ENCODE measurements at regions not wholly inside any gene's neighbourhood (a gene's known extent, or its start where the extent isn't known, plus 50 kb on each side); places are given as distances from the start of the nearest gene placed in this dataset.
"Not testable (repeated sequence)": the region's sequence is repeated elsewhere in the genome, so short reads cannot be mapped to it uniquely, and the experiment has no call there.

DNA sequence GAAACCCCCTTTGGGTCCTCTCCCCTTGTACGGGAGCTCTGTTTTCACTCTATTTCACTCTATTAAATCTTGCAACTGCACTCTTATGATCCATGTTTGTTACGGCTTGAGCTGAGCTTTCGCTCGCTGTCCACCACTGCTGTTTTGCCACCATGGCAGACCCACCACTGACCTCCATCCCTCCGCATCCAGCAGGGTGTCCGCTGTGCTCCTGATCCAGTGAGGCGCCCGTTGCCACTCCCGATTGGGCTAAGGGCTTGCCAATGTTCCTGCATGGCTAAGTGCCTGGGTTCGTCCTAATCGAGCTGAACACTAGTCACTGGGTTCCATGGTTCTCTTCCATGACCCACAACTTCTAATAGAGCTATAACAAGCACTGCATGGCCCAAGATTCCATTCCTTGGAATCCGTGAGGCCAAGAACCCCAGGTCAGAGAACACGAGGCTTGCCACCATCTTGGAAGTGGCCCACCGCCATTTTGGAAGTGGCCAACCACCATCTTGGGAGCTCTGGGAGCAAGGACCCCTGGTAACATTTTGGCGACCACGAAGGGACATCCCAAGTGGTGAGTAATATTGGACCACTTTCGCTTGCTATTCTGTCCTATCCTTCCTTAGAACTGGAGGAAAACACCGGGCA, 197.9 kb downstream of the PYDC2 start:
- TF ChIP-seq POLR2A (IDR thresholded peaks at IDR 0.05), result not testable (repeated sequence)
- TF ChIP-seq, protein P1, sequence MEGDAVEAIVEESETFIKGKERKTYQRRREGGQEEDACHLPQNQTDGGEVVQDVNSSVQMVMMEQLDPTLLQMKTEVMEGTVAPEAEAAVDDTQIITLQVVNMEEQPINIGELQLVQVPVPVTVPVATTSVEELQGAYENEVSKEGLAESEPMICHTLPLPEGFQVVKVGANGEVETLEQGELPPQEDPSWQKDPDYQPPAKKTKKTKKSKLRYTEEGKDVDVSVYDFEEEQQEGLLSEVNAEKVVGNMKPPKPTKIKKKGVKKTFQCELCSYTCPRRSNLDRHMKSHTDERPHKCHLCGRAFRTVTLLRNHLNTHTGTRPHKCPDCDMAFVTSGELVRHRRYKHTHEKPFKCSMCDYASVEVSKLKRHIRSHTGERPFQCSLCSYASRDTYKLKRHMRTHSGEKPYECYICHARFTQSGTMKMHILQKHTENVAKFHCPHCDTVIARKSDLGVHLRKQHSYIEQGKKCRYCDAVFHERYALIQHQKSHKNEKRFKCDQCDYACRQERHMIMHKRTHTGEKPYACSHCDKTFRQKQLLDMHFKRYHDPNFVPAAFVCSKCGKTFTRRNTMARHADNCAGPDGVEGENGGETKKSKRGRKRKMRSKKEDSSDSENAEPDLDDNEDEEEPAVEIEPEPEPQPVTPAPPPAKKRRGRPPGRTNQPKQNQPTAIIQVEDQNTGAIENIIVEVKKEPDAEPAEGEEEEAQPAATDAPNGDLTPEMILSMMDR (IDR thresholded peaks at IDR 0.05), result not testable (repeated sequence)

All from lower leg skin (tissue), 3 donors.